Testis (tissue), 2 donors: ENCODE measurements at regions not wholly inside any gene's neighbourhood (a gene's known extent, or its start where the extent isn't known, plus 50 kb on each side); places are given as distances from the start of the nearest gene placed in this dataset.

ENCODE experiments used
- DNase-seq: peaks from one replicate; pipeline ENCODE4 v3.0.0-alpha.2; 2019
- H3K27ac ChIP-seq, 2 donors: fragments of 200-600 bp; sonication (generic); one replicate each; pipeline ENCODE4 v1.5.1; 2019
- H3K27me3 ChIP-seq: fragments of 200-600 bp; sonication (generic); one replicate; pipeline ENCODE4 v1.5.1; 2019
- H3K36me3 ChIP-seq: fragments of 200-600 bp; sonication (generic); one replicate; pipeline ENCODE4 v1.5.1; 2017; ENCODE audit warnings: low read depth; ENCODE audit errors: missing control alignments
- H3K4me1 ChIP-seq: fragments of 200-600 bp; sonication (generic); one replicate; pipeline ENCODE4 v1.5.1; 2019
- H3K4me3 ChIP-seq, 2 donors: fragments of 200-600 bp; sonication (generic); one replicate each; pipeline ENCODE4 v1.5.1; 2017 to 2019
- H3K9me3 ChIP-seq: fragments of 200-600 bp; sonication (generic); one replicate; pipeline ENCODE4 v1.5.1; 2017
- CTCF ChIP-seq, 3 experiments: fragments of 450-650 bp in 2 of 3; fragments of 200-600 bp in 1 of 3; sonication (generic) in 1 of 3; IDR thresholded peaks; one replicate each; pipeline ENCODE4 v1.5.1; 2016 to 2019; ENCODE audit warnings: antibody characterized with exemption in 3 of 3, mild to moderate bottlenecking in 2 of 3, moderate library complexity in 1 of 3
- POLR2A ChIP-seq: fragments of 450-650 bp; IDR thresholded peaks from one replicate; pipeline ENCODE4 v1.6.1; 2017; ENCODE audit warnings: antibody characterized with exemption, mild to moderate bottlenecking, moderate library complexity
- WGBS, 2 donors: methylation state at CpG; one replicate each; pipeline ENCODE4 v1.1.5; 2018; 5-methylcytosine and 5-hydroxymethylcytosine counted together
- intact Hi-C: fragments of 100-400 bp; cut with DNase I; formaldehyde crosslinking; loops from one replicate; pipeline ENCODE4 v1.15.1; 2023; ENCODE audit warnings: low total_unique reads

- no peak for TF ChIP-seq POLR2A
- no peak for TF ChIP-seq CTCF (IDR thresholded peaks at IDR 0.05)
- Histone ChIP-seq H3K27ac (no peak overlapping the region), H3K4me1 (no peaks in the 10 kb centered on the region), H3K9me3 (no peaks in the 10 kb centered on the region), H3K27me3 (peaks cover 3% of the 10 kb centered on the region), H3K36me3 (no peaks in the 10 kb centered on the region), H3K4me3 (no peak overlapping the region)
- DNase-seq, result no peak
- 20 to 22% methylated on average over 18 to 19 of the region's 19 CpGs for WGBS, 2 donors
- intact Hi-C loops, result no loop called here
Measured at GRCh38 chr6:28771401-28772267, 152.2 kb downstream of the TRIM27 start.

GRCh38 chr6:28772480-28773381, 151.1 kb downstream of the TRIM27 start:
- H3K4me3 ChIP-seq, result no peak overlapping the region
- intact Hi-C loops, result no loop called here
- H3K27ac ChIP-seq, result no peak overlapping the region
- peaks cover 3% of the 10 kb centered on the region for H3K27me3 ChIP-seq
- DNase-seq, result no peak
- whole genome bisulfite sequencing, 2 donors, result 12 to 15% methylated on average over 31 to 32 of the region's 32 CpGs
- H3K9me3 ChIP-seq, result no peaks in the 10 kb centered on the region
- no peaks in the 10 kb centered on the region for H3K4me1 ChIP-seq
- no peaks in the 10 kb centered on the region for H3K36me3 ChIP-seq
- no peak for TF ChIP-seq CTCF (IDR thresholded peaks at IDR 0.05)
- TF ChIP-seq POLR2A, result no peak

- Histone ChIP-seq H3K4me1 (no peaks in the 10 kb centered on the region), H3K27ac (no peak overlapping the region), H3K4me3 (no peak overlapping the region), H3K9me3 (no peaks in the 10 kb centered on the region), H3K27me3 (peaks cover 3% of the 10 kb centered on the region), H3K36me3 (no peaks in the 10 kb centered on the region)
- WGBS, 2 donors, result 8 to 10% methylated on average over 23 of the region's 23 CpGs
- no peak for DNase-seq
- no peak for TF ChIP-seq POLR2A
- TF ChIP-seq CTCF (IDR thresholded peaks at IDR 0.05), result no peak
- intact Hi-C loops, result no loop called here
Measured at GRCh38 chr6:28774292-28775051, 149.3 kb downstream of the TRIM27 start.

- Histone ChIP-seq H3K27me3 (peaks cover 3% of the 10 kb centered on the region), H3K4me1 (no peaks in the 10 kb centered on the region), H3K4me3 (no peak overlapping the region), H3K9me3 (no peaks in the 10 kb centered on the region), H3K36me3 (no peaks in the 10 kb centered on the region), H3K27ac (no peak overlapping the region)
- TF ChIP-seq POLR2A (no peak), CTCF (IDR thresholded peaks at IDR 0.05) (no peak)
- no peak for DNase-seq
- 7 to 8% methylated on average over 12 of the region's 12 CpGs for WGBS, 2 donors
- intact Hi-C loops, result no loop called here
Measured at GRCh38 chr6:28775052-28775376, 148.8 kb downstream of the TRIM27 start.
